ENCODE measurements at regions not wholly inside any gene's neighbourhood (a gene's known extent, or its start where the extent isn't known, plus 50 kb on each side); places are given as distances from the start of the nearest gene placed in this dataset.

GRCh38 chr3:189534531-189534930 lies 96.7 kb upstream of the TP63 start:
- TF ChIP-seq EP300 (IDR thresholded peaks at IDR 0.05) (no peak), CTCF (IDR thresholded peaks at IDR 0.05) (no peak), POLR2AphosphoS5 (IDR thresholded peaks at IDR 0.05) (no peak), POLR2A (IDR thresholded peaks at IDR 0.05) (no peak)
